Esophagus muscularis mucosa (tissue), 4 donors: ENCODE measurements at regions not wholly inside any gene's neighbourhood (a gene's known extent, or its start where the extent isn't known, plus 50 kb on each side); places are given as distances from the start of the nearest gene placed in this dataset.

Source experiments
- DNase-seq: peaks from one replicate; pipeline ENCODE4 v3.0.0-alpha.2; 2017; ENCODE audit errors: extremely low spot score
- H3K27ac ChIP-seq, 4 donors: fragments of 200-600 bp; sonication (generic); replicated peaks in 1 of 4; 1 replicate in 3 of 4; 2 replicates in 1 of 4; pipeline ENCODE4 v1.5.1; 2016 to 2019; ENCODE audit warnings: mild to moderate bottlenecking in 1 of 4
- H3K27me3 ChIP-seq, 4 donors: fragments of 200-600 bp; sonication (generic); one replicate each; pipeline versions ENCODE4 v1.5.1 to v1.6.0; 2016 to 2019
- H3K36me3 ChIP-seq, 4 donors: fragments of 200-600 bp; sonication (generic); one replicate each; pipeline ENCODE4 v1.5.1; 2016 to 2019
- H3K4me1 ChIP-seq, 4 donors: fragments of 200-600 bp; sonication (generic); one replicate each; pipeline ENCODE4 v1.5.1; 2016 to 2019
- H3K4me3 ChIP-seq, 4 donors: fragments of 200-600 bp; sonication (generic); 1 replicate in 2 of 4; 2 replicates in 2 of 4; pipeline ENCODE4 v1.5.1; 2016 to 2019; ENCODE audit warnings: mild to moderate bottlenecking in 4 of 4, moderate library complexity in 1 of 4
- H3K9me3 ChIP-seq, 4 donors: fragments of 200-600 bp; sonication (generic); 1 replicate in 3 of 4; 2 replicates in 1 of 4; pipeline ENCODE4 v1.5.1; 2016 to 2019
- EP300 ChIP-seq: sonication (generic); formaldehyde crosslinking; IDR thresholded peaks from one replicate; pipeline ENCODE4 v1.6.1; 2017; ENCODE audit warnings: antibody characterized with exemption
- POLR2A ChIP-seq: fragments of 450-650 bp; IDR thresholded peaks from one replicate; pipeline ENCODE4 v1.6.1; 2017; ENCODE audit warnings: antibody characterized with exemption, moderate library complexity, mild to moderate bottlenecking, low read depth
- POLR2AphosphoS5 ChIP-seq, 2 donors: sonication (generic); formaldehyde crosslinking; IDR thresholded peaks; one replicate each; pipeline ENCODE4 v1.6.1; 2017; ENCODE audit warnings: antibody characterized with exemption in 2 of 2
- WGBS: methylation state at CpG from one replicate; pipeline ENCODE4 v1.1.5; 2018; 5-methylcytosine and 5-hydroxymethylcytosine counted together
- intact Hi-C: fragments of 100-400 bp; cut with DNase I; formaldehyde crosslinking; loops from one replicate; pipeline ENCODE4 v1.15.1; 2023
- TF ChIP-seq, protein P1 (sequence below), 3 experiments: fragments of 200-600 bp in 2 of 3; fragments of 450-650 bp in 1 of 3; sonication (generic) in 2 of 3; IDR thresholded peaks; one replicate each; pipeline ENCODE4 v1.5.1; 2017 to 2019; ENCODE audit warnings: antibody characterized with exemption in 3 of 3, mild to moderate bottlenecking in 2 of 3, moderate library complexity in 1 of 3

DNA sequence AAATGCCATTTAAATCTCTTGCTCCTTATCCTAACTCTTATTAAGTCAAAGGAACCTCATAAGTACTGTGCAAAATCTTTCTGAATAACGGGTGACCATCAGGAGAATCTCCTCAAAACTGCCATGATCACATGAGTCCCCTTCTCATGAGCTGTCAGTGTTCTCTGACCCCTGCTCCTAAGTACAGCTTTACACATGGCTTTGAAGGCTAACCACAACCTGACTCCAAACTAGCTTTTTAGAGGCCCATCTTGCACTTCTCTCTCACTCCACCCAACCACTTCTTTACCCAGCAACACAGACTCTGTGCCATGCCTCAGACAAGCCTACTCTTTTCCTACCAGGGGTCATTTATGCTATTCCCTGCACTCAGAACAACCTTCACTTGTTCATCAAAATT lies 253.8 kb downstream of the GPD2 start:
- DNase-seq: no peak
- no peaks in the 10 kb centered on the region for H3K9me3 ChIP-seq
- no peaks in the 10 kb centered on the region for H3K27me3 ChIP-seq
- no peaks in the 10 kb centered on the region for H3K36me3 ChIP-seq
- TF ChIP-seq POLR2AphosphoS5 (IDR thresholded peaks at IDR 0.05) (no peak), EP300 (no peak), POLR2A (no peak)
- TF ChIP-seq, protein P1, sequence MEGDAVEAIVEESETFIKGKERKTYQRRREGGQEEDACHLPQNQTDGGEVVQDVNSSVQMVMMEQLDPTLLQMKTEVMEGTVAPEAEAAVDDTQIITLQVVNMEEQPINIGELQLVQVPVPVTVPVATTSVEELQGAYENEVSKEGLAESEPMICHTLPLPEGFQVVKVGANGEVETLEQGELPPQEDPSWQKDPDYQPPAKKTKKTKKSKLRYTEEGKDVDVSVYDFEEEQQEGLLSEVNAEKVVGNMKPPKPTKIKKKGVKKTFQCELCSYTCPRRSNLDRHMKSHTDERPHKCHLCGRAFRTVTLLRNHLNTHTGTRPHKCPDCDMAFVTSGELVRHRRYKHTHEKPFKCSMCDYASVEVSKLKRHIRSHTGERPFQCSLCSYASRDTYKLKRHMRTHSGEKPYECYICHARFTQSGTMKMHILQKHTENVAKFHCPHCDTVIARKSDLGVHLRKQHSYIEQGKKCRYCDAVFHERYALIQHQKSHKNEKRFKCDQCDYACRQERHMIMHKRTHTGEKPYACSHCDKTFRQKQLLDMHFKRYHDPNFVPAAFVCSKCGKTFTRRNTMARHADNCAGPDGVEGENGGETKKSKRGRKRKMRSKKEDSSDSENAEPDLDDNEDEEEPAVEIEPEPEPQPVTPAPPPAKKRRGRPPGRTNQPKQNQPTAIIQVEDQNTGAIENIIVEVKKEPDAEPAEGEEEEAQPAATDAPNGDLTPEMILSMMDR (IDR thresholded peaks at IDR 0.05): no peak
- H3K27ac ChIP-seq: no peak overlapping the region
- H3K4me1 ChIP-seq: no peaks in the 10 kb centered on the region
- intact Hi-C loops: no loop called here
- WGBS: 79% methylated on average over 1 of the region's 1 CpG
- no peak overlapping the region for H3K4me3 ChIP-seq

DNA sequence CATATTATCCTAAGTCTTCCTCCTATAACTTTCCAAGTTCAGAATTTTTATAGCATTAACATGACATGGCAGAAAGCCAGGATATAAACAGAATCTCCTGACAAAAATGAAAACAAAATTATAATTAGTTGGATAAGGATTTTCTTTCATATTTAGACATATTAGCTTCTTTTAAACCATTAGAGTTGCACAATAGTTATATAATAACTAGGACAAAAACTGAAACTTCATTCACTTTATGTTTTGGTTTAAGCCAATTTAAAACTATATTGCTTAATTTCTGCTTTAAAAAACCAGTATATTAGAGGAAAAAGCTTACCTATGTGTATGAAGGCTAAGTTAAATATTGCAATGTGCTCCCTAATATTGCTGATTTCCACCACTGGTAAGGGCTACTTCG lies 254.8 kb downstream of the GPD2 start:
- Histone ChIP-seq H3K4me1 (no peaks in the 10 kb centered on the region), H3K4me3 (no peak overlapping the region), H3K27ac (no peak overlapping the region), H3K27me3 (no peaks in the 10 kb centered on the region), H3K36me3 (no peaks in the 10 kb centered on the region), H3K9me3 (no peaks in the 10 kb centered on the region)
- WGBS: 76% methylated on average over 1 of the region's 1 CpG
- no peak for TF ChIP-seq POLR2AphosphoS5 (IDR thresholded peaks at IDR 0.05)
- no peak for DNase-seq
- intact Hi-C loops: no loop called here

DNA sequence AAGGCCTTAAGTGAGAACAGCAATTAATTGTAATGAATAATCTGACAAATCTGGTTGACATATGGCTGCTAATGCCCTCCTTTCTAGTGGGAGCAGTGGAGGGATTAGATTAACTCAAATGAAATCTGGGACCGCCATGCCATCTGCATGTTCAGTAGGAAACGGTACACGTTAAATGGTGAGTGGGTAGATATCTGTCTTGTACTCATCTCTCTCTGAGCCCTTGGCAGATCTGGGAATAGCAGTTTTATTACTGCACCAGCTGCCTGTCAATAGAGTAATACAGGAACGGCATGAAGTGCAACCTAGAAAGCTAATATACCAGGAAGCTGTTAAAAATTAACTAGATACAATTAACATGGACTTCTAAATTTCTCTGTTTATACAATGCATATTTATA lies 258.8 kb downstream of the GPD2 start:
- no peaks in the 10 kb centered on the region for H3K36me3 ChIP-seq
- 92% methylated on average over 4 of the region's 4 CpGs for WGBS
- no peaks in the 10 kb centered on the region for H3K4me1 ChIP-seq
- H3K27ac ChIP-seq: no peak overlapping the region
- no peak for DNase-seq
- intact Hi-C loops: no loop called here
- TF ChIP-seq POLR2AphosphoS5 (IDR thresholded peaks at IDR 0.05) (no peak), EP300 (no peak), POLR2A (no peak)
- TF ChIP-seq, protein P1 (IDR thresholded peaks at IDR 0.05): no peak
- no peaks in the 10 kb centered on the region for H3K9me3 ChIP-seq
- H3K27me3 ChIP-seq: no peaks in the 10 kb centered on the region
- no peak overlapping the region for H3K4me3 ChIP-seq

DNA sequence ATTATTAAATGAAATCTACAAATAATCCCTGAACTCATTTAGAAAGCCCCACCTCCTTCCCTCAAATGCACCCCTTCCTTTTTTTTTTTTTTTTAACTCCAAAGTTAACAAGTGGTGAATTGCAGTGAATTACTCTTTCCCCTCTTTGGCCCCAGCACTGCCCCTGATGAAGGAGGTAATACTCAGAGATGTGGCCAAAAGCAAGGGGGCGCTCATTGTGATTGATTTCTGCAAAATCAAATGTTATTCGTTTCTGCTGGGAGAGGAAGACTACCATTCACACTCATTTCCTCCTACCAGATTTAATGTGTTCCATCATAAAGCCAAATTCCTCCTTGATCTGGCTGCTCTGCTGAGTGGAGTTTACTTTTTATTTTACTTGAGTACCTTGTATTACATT lies 259.4 kb downstream of the GPD2 start:
- Histone ChIP-seq H3K4me1 (no peaks in the 10 kb centered on the region), H3K27ac (no peak overlapping the region), H3K4me3 (no peak overlapping the region), H3K9me3 (no peaks in the 10 kb centered on the region), H3K36me3 (no peaks in the 10 kb centered on the region), H3K27me3 (no peaks in the 10 kb centered on the region)
- TF ChIP-seq POLR2AphosphoS5 (IDR thresholded peaks at IDR 0.05) (no peak), POLR2A (no peak), EP300 (no peak)
- TF ChIP-seq, protein P1 (IDR thresholded peaks at IDR 0.05): no peak
- 92% methylated on average over 2 of the region's 2 CpGs for WGBS
- DNase-seq: no peak
- intact Hi-C loops: no loop called here

DNA sequence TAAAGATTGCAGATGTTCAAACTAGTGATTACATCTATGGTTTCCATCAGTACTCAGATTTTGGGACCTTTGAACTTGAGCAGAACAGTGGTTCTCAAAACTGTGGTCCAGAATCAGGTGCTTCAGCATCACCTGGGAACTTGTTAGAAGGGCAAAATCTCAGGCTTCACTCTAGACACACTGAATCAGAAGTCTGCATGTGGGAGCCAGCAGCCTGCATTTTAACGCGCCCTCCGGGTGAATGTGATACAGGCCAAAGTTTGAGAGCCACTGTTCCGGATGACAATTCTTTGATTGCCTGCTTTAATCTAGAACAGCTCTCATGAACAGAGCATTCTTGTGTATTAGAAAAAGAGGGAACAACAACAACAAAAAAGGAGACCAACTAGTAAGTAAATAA lies 261.7 kb downstream of the GPD2 start:
- no peaks in the 10 kb centered on the region for H3K9me3 ChIP-seq
- no peak overlapping the region for H3K4me3 ChIP-seq
- H3K4me1 ChIP-seq: peaks cover 0 to 9% (median 2%) of the 10 kb centered on the region in 4 donors
- no peak overlapping the region for H3K27ac ChIP-seq
- 92% methylated on average over 4 of the region's 4 CpGs for WGBS
- no peaks in the 10 kb centered on the region for H3K27me3 ChIP-seq
- no peaks in the 10 kb centered on the region for H3K36me3 ChIP-seq
- no peak for DNase-seq
- intact Hi-C loops: no loop called here
- no peak for TF ChIP-seq EP300
- no peak for TF ChIP-seq POLR2AphosphoS5 (IDR thresholded peaks at IDR 0.05)
- TF ChIP-seq, protein P1 (IDR thresholded peaks at IDR 0.05): no peak
- no peak for TF ChIP-seq POLR2A
